Muscle layer of duodenum (tissue), 2 donors: ENCODE measurements at regions not wholly inside any gene's neighbourhood (a gene's known extent, or its start where the extent isn't known, plus 50 kb on each side); places are given as distances from the start of the nearest gene placed in this dataset.
A peak's percentile ranks its signal among the peaks of the same experiment; 100 is the strongest.

ENCODE experiments used
- H3K27ac ChIP-seq: one replicate; pipeline ENCODE4 v1.7.0; 2013; ENCODE audit warnings: mild to moderate bottlenecking, low read length
- H3K27me3 ChIP-seq: one replicate; pipeline ENCODE4 v1.7.0; 2013; ENCODE audit warnings: low read depth, mild to moderate bottlenecking, control low read depth, low read length
- H3K36me3 ChIP-seq, 2 donors: one replicate each; pipeline ENCODE4 v1.7.0; 2013; ENCODE audit warnings: low read length in 2 of 2, control low read depth in 1 of 2, mild to moderate bottlenecking in 1 of 2; ENCODE audit not compliant: insufficient read depth in 2 of 2, control insufficient read depth in 1 of 2
- H3K4me1 ChIP-seq, 2 donors: one replicate each; pipeline ENCODE4 v1.7.0; 2013; ENCODE audit warnings: low read length in 2 of 2, mild to moderate bottlenecking in 2 of 2, control low read depth in 1 of 2, moderate library complexity in 1 of 2; ENCODE audit not compliant: insufficient read depth in 2 of 2, control insufficient read depth in 1 of 2
- H3K4me3 ChIP-seq, 2 donors: one replicate each; pipeline ENCODE4 v1.7.0; 2013; ENCODE audit warnings: low read length in 2 of 2, low read depth in 1 of 2, mild to moderate bottlenecking in 1 of 2
- H3K9me3 ChIP-seq, 2 donors: one replicate each; pipeline ENCODE4 v1.7.0; 2013; ENCODE audit warnings: low read length in 2 of 2, control low read depth in 1 of 2, mild to moderate bottlenecking in 1 of 2; ENCODE audit not compliant: control insufficient read depth in 1 of 2
- donor health status: healthy.

DNA sequence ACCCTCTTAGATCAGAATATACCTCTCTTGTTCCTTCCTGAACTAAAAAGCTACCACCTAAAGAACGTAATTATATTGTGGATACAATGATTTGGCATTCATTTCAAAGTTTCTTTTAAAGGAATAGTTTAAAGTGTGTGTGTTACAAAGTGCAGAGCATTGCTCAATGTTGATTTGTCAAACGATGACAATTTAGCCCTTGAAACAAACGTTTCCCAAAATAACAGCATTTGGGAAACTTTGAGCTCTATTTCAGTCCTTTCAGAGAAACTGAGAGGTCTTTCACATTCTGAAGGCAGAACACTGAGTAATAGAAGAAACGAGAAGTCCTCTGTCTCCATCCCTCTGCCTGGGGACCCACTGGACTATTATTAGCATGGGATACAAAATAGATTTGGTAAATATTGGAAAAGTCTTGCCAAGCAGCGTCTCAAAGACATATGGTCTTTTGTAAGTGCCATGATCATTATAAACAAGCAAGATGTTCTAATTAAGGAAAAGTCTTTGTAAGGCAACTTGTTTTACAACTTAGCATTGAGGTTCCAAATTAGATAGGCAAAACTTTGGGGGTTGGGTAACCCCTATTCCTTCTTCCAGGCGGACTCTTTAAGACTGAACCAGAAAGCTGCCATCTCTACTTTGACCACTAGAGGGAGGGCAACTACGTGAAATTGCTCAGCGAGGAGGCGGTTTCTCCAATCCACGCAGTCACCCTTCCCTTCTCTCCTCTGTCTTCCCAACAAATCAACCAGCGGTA, 208.8 kb downstream of the RNF144B start:
- Histone ChIP-seq H3K4me3 (no peak overlapping the region), H3K36me3 (no peaks in the 10 kb centered on the region), H3K4me1 (no peaks in the 10 kb centered on the region), H3K27me3 (no peaks in the 10 kb centered on the region), H3K27ac (peak overlapping the region; percentile 30), H3K9me3 (no peaks in the 10 kb centered on the region)

DNA sequence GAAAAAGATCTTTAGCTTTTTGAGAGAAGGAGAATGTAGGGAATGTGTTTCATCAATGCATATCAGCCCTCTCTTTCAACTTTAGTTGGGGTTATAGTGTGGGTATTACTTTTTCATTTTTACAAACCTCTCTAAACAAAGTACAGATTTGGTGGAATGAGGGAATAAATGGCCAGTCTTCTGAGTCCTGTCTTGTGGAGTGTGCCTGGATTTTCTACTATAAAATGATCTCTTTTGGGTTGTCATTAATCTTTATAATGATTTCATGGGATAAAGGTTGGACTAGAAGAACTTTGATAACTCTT, 209.3 kb downstream of the RNF144B start:
- Histone ChIP-seq H3K36me3 (no peaks in the 10 kb centered on the region), H3K4me1 (no peaks in the 10 kb centered on the region), H3K27me3 (no peaks in the 10 kb centered on the region), H3K9me3 (no peaks in the 10 kb centered on the region), H3K27ac (no peak overlapping the region), H3K4me3 (no peak overlapping the region)

DNA sequence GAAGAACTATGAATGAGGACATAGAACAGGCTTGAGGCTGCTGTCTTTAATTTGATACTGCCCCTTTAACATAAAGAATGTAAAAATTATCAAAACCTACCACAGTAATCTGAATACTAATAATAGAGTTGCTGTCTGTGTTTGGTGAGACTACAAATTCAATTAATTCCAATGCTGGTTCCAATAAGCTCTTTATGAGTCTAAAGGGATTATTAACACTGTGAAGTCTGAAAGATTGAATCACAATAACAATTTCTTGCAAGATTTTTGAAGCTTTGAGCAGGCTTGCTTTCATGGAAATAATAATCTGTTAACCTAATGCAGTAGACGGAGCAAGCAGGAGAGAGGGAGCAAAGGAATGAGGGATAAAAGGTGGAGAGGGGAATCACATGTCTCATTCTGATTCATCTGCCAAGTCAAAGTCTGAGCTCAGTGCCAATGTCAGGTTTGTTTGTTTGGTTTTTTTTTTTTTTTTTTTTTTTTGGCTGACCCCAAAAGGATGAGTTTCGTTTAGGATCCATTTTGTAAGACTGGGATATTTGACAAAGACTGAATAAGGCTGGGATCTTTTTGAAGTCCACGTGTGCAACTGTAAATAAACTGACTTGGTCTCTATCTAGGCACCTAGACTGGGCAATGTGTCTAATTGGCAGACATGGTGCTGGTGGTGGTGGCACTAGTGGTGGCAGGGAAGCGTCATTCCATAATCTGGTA, 211.6 kb downstream of the RNF144B start:
- H3K4me3 ChIP-seq: no peak overlapping the region

DNA sequence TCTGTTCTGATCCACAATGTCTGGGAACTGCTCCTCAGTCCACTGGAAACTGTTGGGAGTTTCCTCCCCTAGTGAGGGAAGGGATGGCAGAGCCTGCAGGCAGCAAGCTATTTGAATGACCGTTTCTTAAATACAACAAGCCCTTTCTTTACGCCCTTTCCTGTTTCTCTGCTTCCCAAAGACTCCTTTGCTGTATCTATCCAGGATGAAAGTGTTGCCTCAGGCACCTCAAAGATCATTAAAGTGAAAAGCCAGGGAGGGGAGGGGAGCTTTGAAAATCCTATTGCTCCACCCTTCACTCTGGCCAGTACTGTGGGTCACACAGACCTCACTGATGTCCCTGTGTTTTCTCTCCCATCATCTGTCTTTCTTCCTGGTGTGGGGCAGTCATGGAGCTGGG, 213.1 kb downstream of the RNF144B start:
- Histone ChIP-seq H3K9me3 (no peaks in the 10 kb centered on the region), H3K27me3 (no peaks in the 10 kb centered on the region), H3K27ac (no peak overlapping the region), H3K36me3 (no peaks in the 10 kb centered on the region), H3K4me3 (no peak overlapping the region), H3K4me1 (no peaks in the 10 kb centered on the region)

More for the DNA sequence above, 211.6 kb downstream of the RNF144B start:
- H3K4me1 ChIP-seq: no peaks in the 10 kb centered on the region
- H3K27me3 ChIP-seq: no peaks in the 10 kb centered on the region
- H3K9me3 ChIP-seq: no peaks in the 10 kb centered on the region
- H3K36me3 ChIP-seq: no peaks in the 10 kb centered on the region
- H3K27ac ChIP-seq: no peak overlapping the region

DNA sequence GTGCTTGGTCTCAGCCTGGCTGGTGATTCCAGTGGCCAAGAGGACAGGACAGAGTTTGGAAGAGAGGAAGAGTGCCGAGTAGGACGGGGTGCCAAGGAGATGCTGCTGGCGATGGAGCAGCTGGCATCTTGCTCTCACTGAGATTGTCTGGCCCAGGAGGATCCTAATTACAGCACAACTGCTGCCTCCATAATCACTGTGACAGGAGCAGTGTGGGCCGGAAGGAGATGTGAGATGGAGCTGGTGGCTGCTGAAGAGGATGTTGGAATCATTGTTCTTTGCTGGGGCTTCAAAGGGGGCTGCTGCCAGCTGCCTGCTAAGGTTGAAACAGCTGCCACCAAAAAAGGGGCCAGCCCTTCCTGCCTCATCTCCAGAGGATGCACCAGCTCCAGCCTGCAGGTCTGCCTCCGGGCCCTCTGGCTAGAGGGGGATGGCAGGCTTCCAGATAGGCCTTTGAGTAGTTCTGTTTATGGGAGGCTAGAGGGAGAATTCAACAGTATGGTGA, 214.4 kb downstream of the RNF144B start:
- H3K9me3 ChIP-seq: no peaks in the 10 kb centered on the region
- H3K27me3 ChIP-seq: no peaks in the 10 kb centered on the region

GRCh38 chr6:18602931-18603330, 215.8 kb downstream of the RNF144B start:
- Histone ChIP-seq H3K4me1 (no peaks in the 10 kb centered on the region), H3K36me3 (no peaks in the 10 kb centered on the region), H3K9me3 (no peaks in the 10 kb centered on the region), H3K27ac (no peak overlapping the region), H3K27me3 (no peaks in the 10 kb centered on the region), H3K4me3 (no peak overlapping the region)

More for the DNA sequence above, 214.4 kb downstream of the RNF144B start:
- no peak overlapping the region for H3K27ac ChIP-seq
- no peaks in the 10 kb centered on the region for H3K36me3 ChIP-seq
- no peak overlapping the region for H3K4me3 ChIP-seq
- no peaks in the 10 kb centered on the region for H3K4me1 ChIP-seq

DNA sequence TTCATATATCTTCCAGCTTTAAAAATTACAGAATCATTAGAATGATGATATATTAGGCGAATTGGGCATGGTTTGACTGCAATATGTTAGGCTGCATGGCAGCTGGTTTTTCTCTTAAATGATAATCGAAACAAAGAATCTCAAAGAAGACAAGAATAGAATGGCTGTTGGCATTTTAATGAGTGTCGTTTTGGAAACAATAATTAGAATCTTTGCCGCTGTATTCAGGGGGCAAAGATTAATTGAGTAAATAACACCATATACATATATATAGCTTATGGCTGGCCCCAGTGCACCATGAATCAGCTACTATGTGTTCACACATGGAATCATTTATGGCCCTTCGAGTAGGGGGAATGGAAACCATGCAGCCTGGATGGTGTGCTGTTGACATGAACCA, 216.2 kb downstream of the RNF144B start:
- Histone ChIP-seq H3K36me3 (no peaks in the 10 kb centered on the region), H3K27ac (no peak overlapping the region), H3K4me1 (no peaks in the 10 kb centered on the region), H3K4me3 (no peak overlapping the region), H3K9me3 (no peaks in the 10 kb centered on the region), H3K27me3 (no peaks in the 10 kb centered on the region)

DNA sequence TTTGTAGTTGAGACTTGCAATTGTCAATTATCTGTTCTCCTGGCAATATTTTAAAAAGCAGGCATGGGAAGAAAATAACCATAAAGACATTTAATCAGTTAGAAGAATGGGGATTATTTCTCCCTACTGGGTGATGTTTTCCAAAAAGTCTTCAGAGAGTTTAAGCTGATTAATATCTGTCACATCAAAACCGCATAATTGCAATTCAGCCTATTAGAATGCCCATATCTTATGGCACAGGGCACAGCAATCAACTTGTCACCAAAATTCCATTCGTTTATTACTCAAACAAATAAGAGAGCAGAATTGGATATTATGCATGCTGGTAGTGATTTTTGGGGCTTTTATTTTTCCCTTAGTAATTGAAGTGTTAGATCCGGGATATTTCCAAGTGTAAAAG, 218.7 kb downstream of the RNF144B start:
- Histone ChIP-seq H3K27me3 (no peaks in the 10 kb centered on the region), H3K36me3 (no peaks in the 10 kb centered on the region), H3K27ac (no peak overlapping the region), H3K4me1 (no peaks in the 10 kb centered on the region), H3K9me3 (peaks cover 0 to 4% of the 10 kb centered on the region in 2 donors), H3K4me3 (no peak overlapping the region)

- H3K4me1 ChIP-seq: no peaks in the 10 kb centered on the region
- no peak overlapping the region for H3K27ac ChIP-seq
- H3K27me3 ChIP-seq: no peaks in the 10 kb centered on the region
- peaks cover 0 to 4% of the 10 kb centered on the region in 2 donors for H3K9me3 ChIP-seq
- H3K4me3 ChIP-seq: no peak overlapping the region
- H3K36me3 ChIP-seq: no peaks in the 10 kb centered on the region
Observed at GRCh38 chr6:18609715-18610114, 222.6 kb downstream of the RNF144B start.

- Histone ChIP-seq H3K27me3 (no peaks in the 10 kb centered on the region), H3K9me3 (peaks cover 0 to 8% of the 10 kb centered on the region in 2 donors), H3K4me1 (no peaks in the 10 kb centered on the region), H3K36me3 (no peaks in the 10 kb centered on the region), H3K4me3 (no peak overlapping the region), H3K27ac (no peak overlapping the region)
Observed at GRCh38 chr6:18613319-18613925, 226.3 kb downstream of the RNF144B start.

GRCh38 chr6:18629571-18629970, 242.4 kb downstream of the RNF144B start:
- Histone ChIP-seq H3K27ac (no peak overlapping the region), H3K27me3 (no peaks in the 10 kb centered on the region), H3K36me3 (no peaks in the 10 kb centered on the region), H3K9me3 (no peaks in the 10 kb centered on the region), H3K4me1 (no peaks in the 10 kb centered on the region), H3K4me3 (no peak overlapping the region)
